WTC11 (cell line): ENCODE measurements at regions not wholly inside any gene's neighbourhood (a gene's known extent, or its start where the extent isn't known, plus 50 kb on each side); places are given as distances from the start of the nearest gene placed in this dataset.
"Not testable (repeated sequence)": the region's sequence is repeated elsewhere in the genome, so short reads cannot be mapped to it uniquely, and the experiment has no call there.

Experiments
- ATAC-seq: fragments of 200-7000 bp; cut with Tn5 transposase; 2 replicates; pipeline ENCODE4 v1.10.0; 2021; ENCODE audit warnings: mild to moderate bottlenecking, moderate library complexity
- CTCF ChIA-PET: fragments of 300-600 bp; sonication (Branson Sonifier 250); formaldehyde crosslinking; loops from one replicate; lab custom pipeline; 2021; ENCODE audit warnings: antibody characterized with exemption; lab: Charles Lee
- POLR2A ChIA-PET: fragments of 350-600 bp; sonication (Branson Sonifier 250); formaldehyde crosslinking; loops from one replicate; lab custom pipeline; 2021; ENCODE audit warnings: antibody characterized with exemption; lab: Charles Lee
- DNase-seq: peaks from one replicate; pipeline ENCODE4 v3.0.0; 2021; ENCODE audit warnings: low spot score
- H3K27ac Mint-ChIP-seq: 2 replicates; pipeline ENCODE4 v1.8.0; 2021; ENCODE audit warnings: mixed read lengths
- H3K27me3 Mint-ChIP-seq: 2 replicates; pipeline ENCODE4 v1.8.0; 2021; ENCODE audit warnings: low read depth, mild to moderate bottlenecking, moderate library complexity, mixed read lengths
- H3K36me3 Mint-ChIP-seq: 2 replicates; pipeline ENCODE4 v1.8.0; 2021; ENCODE audit warnings: mixed read lengths
- H3K4me1 Mint-ChIP-seq: 2 replicates; pipeline ENCODE4 v1.8.0; 2022; ENCODE audit warnings: mixed read lengths
- H3K4me3 Mint-ChIP-seq: 2 replicates; pipeline ENCODE4 v1.8.0; 2021; ENCODE audit warnings: mild to moderate bottlenecking, moderate library complexity, mixed read lengths
- H3K9me3 Mint-ChIP-seq: 2 replicates; pipeline ENCODE4 v1.8.0; 2021; ENCODE audit warnings: mixed read lengths
- AFF4 ChIP-seq: sonication (generic); formaldehyde crosslinking; IDR thresholded peaks from 2 replicates; pipeline ENCODE4 v1.8.1; 2023; ENCODE audit warnings: mild to moderate bottlenecking, missing genetic modification reagents, borderline replicate concordance
- ATF2 ChIP-seq: sonication (generic); formaldehyde crosslinking; IDR thresholded peaks from 2 replicates; pipeline ENCODE4 v1.8.1; 2022; ENCODE audit warnings: low read depth, missing genetic modification reagents, borderline replicate concordance
- ATF3 ChIP-seq: sonication (generic); formaldehyde crosslinking; conservative IDR thresholded peaks from 2 replicates; pipeline ENCODE4 v1.8.1; 2022; ENCODE audit warnings: mild to moderate bottlenecking, missing genetic modification reagents
- CREM ChIP-seq: sonication (generic); formaldehyde crosslinking; IDR thresholded peaks from 2 replicates; pipeline ENCODE4 v1.8.1; 2022; ENCODE audit warnings: mild to moderate bottlenecking, missing genetic modification reagents, moderate library complexity
- HMGA2 ChIP-seq: fragments of 250-450 bp; sonication (Bioruptor Pico); IDR thresholded peaks from 2 replicates; pipeline ENCODE4 v1.4.0; 2021; ENCODE audit warnings: mild to moderate bottlenecking, moderate library complexity
- HMGXB4 ChIP-seq: sonication (generic); formaldehyde crosslinking; IDR thresholded peaks from 2 replicates; pipeline ENCODE4 v1.8.1; 2023; ENCODE audit warnings: mild to moderate bottlenecking, moderate library complexity, missing genetic modification reagents
- JAZF1 ChIP-seq: fragments of 250-450 bp; sonication (Bioruptor Pico); IDR thresholded peaks from 2 replicates; pipeline ENCODE4 v1.9.0; 2021; ENCODE audit warnings: moderate library complexity, mild to moderate bottlenecking, inconsistent platforms
- JUN ChIP-seq: sonication (generic); formaldehyde crosslinking; IDR thresholded peaks from 2 replicates; pipeline ENCODE4 v1.8.0; 2023; ENCODE audit warnings: mild to moderate bottlenecking, missing genetic modification reagents
- NFYB ChIP-seq: sonication (generic); formaldehyde crosslinking; conservative IDR thresholded peaks from 2 replicates; pipeline ENCODE4 v1.8.0; 2022; ENCODE audit warnings: low read depth, missing genetic modification reagents
- NR1H2 ChIP-seq: sonication (generic); formaldehyde crosslinking; IDR thresholded peaks from 2 replicates; pipeline ENCODE4 v1.9.0; 2021; ENCODE audit warnings: mild to moderate bottlenecking, moderate library complexity, missing genetic modification reagents
- RELA ChIP-seq: sonication (generic); formaldehyde crosslinking; IDR thresholded peaks from 2 replicates; pipeline ENCODE4 v1.8.1; 2022; ENCODE audit warnings: missing genetic modification reagents, mild to moderate bottlenecking, borderline replicate concordance
- SP1 ChIP-seq: sonication (generic); formaldehyde crosslinking; conservative IDR thresholded peaks from 2 replicates; pipeline ENCODE4 v1.8.1; 2022; ENCODE audit warnings: missing genetic modification reagents
- USF1 ChIP-seq: sonication (generic); formaldehyde crosslinking; IDR thresholded peaks from 2 replicates; pipeline ENCODE4 v1.8.0; 2022; ENCODE audit warnings: mild to moderate bottlenecking, missing genetic modification reagents
- ZNF138 ChIP-seq: sonication (generic); formaldehyde crosslinking; conservative IDR thresholded peaks from 2 replicates; pipeline ENCODE4 v1.8.1; 2022; ENCODE audit warnings: mild to moderate bottlenecking, moderate library complexity, missing genetic modification reagents
- ZNF263 ChIP-seq: sonication (generic); formaldehyde crosslinking; IDR thresholded peaks from 2 replicates; pipeline ENCODE4 v1.8.1; 2022; ENCODE audit warnings: low read depth, mild to moderate bottlenecking, moderate library complexity, missing genetic modification reagents
- ZNF317 ChIP-seq: sonication (generic); formaldehyde crosslinking; IDR thresholded peaks from 2 replicates; pipeline ENCODE4 v1.8.1; 2023; ENCODE audit warnings: low read depth, mild to moderate bottlenecking, moderate library complexity, missing genetic modification reagents, borderline replicate concordance
- ZNF396 ChIP-seq: fragments of 250-450 bp; sonication (Bioruptor Pico); IDR thresholded peaks from 2 replicates; pipeline ENCODE4 v1.8.0; 2021; ENCODE audit warnings: mild to moderate bottlenecking, moderate library complexity, borderline replicate concordance
- ZNF671 ChIP-seq: fragments of 250-450 bp; sonication (Bioruptor Pico); IDR thresholded peaks from 2 replicates; pipeline ENCODE4 v1.8.0; 2021; ENCODE audit warnings: mild to moderate bottlenecking

GRCh38 chr5:57979671-57980070, 480.2 kb downstream of the PLK2 start (continued):
- TF ChIP-seq AFF4 = no peak
- TF ChIP-seq ATF3 (CRISPR knock-in tag) = no peak
- TF ChIP-seq USF1 (CRISPR knock-in tag) = no peak

GRCh38 chr5:57976506-57976905, 483.4 kb downstream of the PLK2 start:
- H3K4me1 Mint-ChIP-seq = peaks cover 3% of the 10 kb centered on the region; the same call in 1 of the 2 replicates
- ChIA-PET POLR2A (no interaction called here), CTCF (no interaction called here)
- H3K27ac Mint-ChIP-seq = no peak overlapping the region
- H3K27me3 Mint-ChIP-seq = no peaks in the 10 kb centered on the region
- peaks cover 18% of the 10 kb centered on the region for H3K9me3 Mint-ChIP-seq
- ATAC-seq = no peak
- H3K36me3 Mint-ChIP-seq = peaks cover 8% of the 10 kb centered on the region
- TF ChIP-seq JAZF1 (CRISPR knock-in tag) = no peak
- TF ChIP-seq ZNF138 (CRISPR knock-in tag) = no peak
- TF ChIP-seq ZNF396 = no peak
- no peak for TF ChIP-seq JUN (CRISPR knock-in tag)
- no peak overlapping the region for H3K4me3 Mint-ChIP-seq
- no peak for DNase-seq

- ATAC-seq, H3K4me1 Mint-ChIP-seq, POLR2A ChIA-PET, H3K27me3 Mint-ChIP-seq, DNase-seq, CTCF ChIA-PET, H3K4me3 Mint-ChIP-seq, H3K27ac Mint-ChIP-seq: not testable (repeated sequence)
- Mint-ChIP-seq H3K9me3 (peaks cover 42% of the 10 kb centered on the region), H3K36me3 (peaks cover 16% of the 10 kb centered on the region)
Observed at GRCh38 chr5:57972099-57972498, 487.8 kb downstream of the PLK2 start.

- no peak overlapping the region for H3K27ac Mint-ChIP-seq
- peaks cover 18% of the 10 kb centered on the region for H3K9me3 Mint-ChIP-seq
- peaks cover under 1% of the 10 kb centered on the region for H3K36me3 Mint-ChIP-seq
- ChIA-PET CTCF (no interaction called here), POLR2A (no interaction called here)
- no peak for ATAC-seq
- H3K4me3 Mint-ChIP-seq = no peak overlapping the region
- DNase-seq = no peak
- no peaks in the 10 kb centered on the region for H3K4me1 Mint-ChIP-seq
- H3K27me3 Mint-ChIP-seq = no peaks in the 10 kb centered on the region
- no peak for TF ChIP-seq USF1 (CRISPR knock-in tag)
- no peak for TF ChIP-seq ZNF317
- no peak for TF ChIP-seq ZNF671
- TF ChIP-seq NR1H2 (CRISPR knock-in tag) = no peak
- TF ChIP-seq ATF3 (CRISPR knock-in tag) = no peak
- no peak for TF ChIP-seq SP1 (CRISPR knock-in tag)
- TF ChIP-seq RELA (CRISPR knock-in tag) = no peak
- TF ChIP-seq NFYB (CRISPR knock-in tag) = no peak
- no peak for TF ChIP-seq CREM (CRISPR knock-in tag)
- no peak for TF ChIP-seq HMGXB4 (CRISPR knock-in tag)
- no peak for TF ChIP-seq ZNF263 (CRISPR knock-in tag)
- no peak for TF ChIP-seq HMGA2 (CRISPR knock-in tag)
- TF ChIP-seq ATF2 (CRISPR knock-in tag) = no peak
Observed at GRCh38 chr5:57960569-57960968, 478.0 kb upstream of the ACTBL2 start.
